B cell (primary cell): ENCODE measurements at regions not wholly inside any gene's neighbourhood (a gene's known extent, or its start where the extent isn't known, plus 50 kb on each side); places are given as distances from the start of the nearest gene placed in this dataset.

Experiments
- ATAC-seq: fragments of 200-7000 bp; cut with Tn5 transposase; one replicate; pipeline ENCODE4 v1.10.0; 2021; ENCODE audit warnings: low read depth, mild to moderate bottlenecking, moderate number of reproducible peaks, moderate library complexity
- CTCF ChIA-PET: fragments of 350-600 bp; sonication (Branson Sonifier 250); formaldehyde crosslinking; loops from one replicate; lab custom pipeline; 2021; ENCODE audit warnings: antibody characterized with exemption, inconsistent platforms; lab: Charles Lee
- POLR2A ChIA-PET: fragments of 350-600 bp; sonication (Branson Sonifier 250); formaldehyde crosslinking; loops from one replicate; lab custom pipeline; 2021; ENCODE audit warnings: antibody characterized with exemption; lab: Charles Lee
- DNase-seq: peaks from one replicate; pipeline ENCODE4 v3.0.0; 2013
- H2AFZ ChIP-seq: 2 replicates; pipeline ENCODE4 v1.6.1; 2012; ENCODE audit warnings: mild to moderate bottlenecking, low read depth, low read length; ENCODE audit not compliant: insufficient read depth, poor library complexity, severe bottlenecking
- H3K27ac ChIP-seq, 2 donors: 1 replicate in 1 of 2; 2 replicates in 1 of 2; pipeline ENCODE4 v1.5.1; 2012 to 2013; ENCODE audit warnings: low read length in 2 of 2, mild to moderate bottlenecking in 2 of 2, moderate library complexity in 1 of 2
- H3K27me3 ChIP-seq, 4 experiments: fragments of 200-600 bp in 1 of 4; sonication (generic) in 1 of 4; replicated peaks in 1 of 4; 1 replicate in 2 of 4; 2 replicates in 2 of 4; pipeline versions ENCODE4 v1.6.1 to v1.7.0; 2013 to 2016; ENCODE audit warnings: low read length in 3 of 4, mild to moderate bottlenecking in 2 of 4, mixed read lengths in 1 of 4, moderate library complexity in 1 of 4; ENCODE audit not compliant: insufficient read depth in 4 of 4, control insufficient read depth in 3 of 4; ENCODE audit errors: control extremely low read depth in 1 of 4
- H3K36me3 ChIP-seq, 2 experiments: replicated peaks in 1 of 2; 1 replicate in 1 of 2; 2 replicates in 1 of 2; pipeline versions ENCODE4 v1.6.1 to v1.7.1; 2013; ENCODE audit warnings: low read length in 1 of 2; ENCODE audit not compliant: insufficient read depth in 2 of 2, control insufficient read depth in 1 of 2; ENCODE audit errors: control extremely low read depth in 1 of 2, extremely low read depth in 1 of 2
- H3K4me1 ChIP-seq, 2 donors: fragments of 200-600 bp in 1 of 2; sonication (generic) in 1 of 2; 1 replicate in 1 of 2; 2 replicates in 1 of 2; pipeline versions ENCODE4 v1.5.1 to v1.6.1; 2013 to 2017; ENCODE audit warnings: low read length in 2 of 2; ENCODE audit not compliant: control insufficient read depth in 2 of 2, insufficient read depth in 2 of 2
- H3K4me2 ChIP-seq: replicated peaks from 2 replicates; pipeline ENCODE3; 2012; ENCODE audit warnings: mild to moderate bottlenecking, low read depth, low read length; ENCODE audit not compliant: poor library complexity, severe bottlenecking
- H3K4me3 ChIP-seq, 5 experiments: fragments of 200-600 bp in 1 of 5; sonication (generic) in 1 of 5; 1 replicate in 3 of 5; 2 replicates in 2 of 5; pipeline versions ENCODE4 v1.5.1 to v1.7.0; 2011 to 2016; ENCODE audit warnings: low read length in 4 of 5, mild to moderate bottlenecking in 4 of 5, low read depth in 2 of 5, control low read depth in 1 of 5, moderate library complexity in 1 of 5; ENCODE audit not compliant: insufficient read depth in 1 of 5; ENCODE audit errors: control extremely low read depth in 1 of 5, extremely low read depth in 1 of 5
- H3K79me2 ChIP-seq: fragments of 200-600 bp; sonication (generic); one replicate; pipeline ENCODE4 v1.6.0; 2016; ENCODE audit warnings: low read length; ENCODE audit not compliant: control insufficient read depth, insufficient read depth
- H3K9ac ChIP-seq: fragments of 200-600 bp; sonication (generic); 2 replicates; pipeline ENCODE4 v1.6.1; 2017; ENCODE audit warnings: mild to moderate bottlenecking, low read length, moderate library complexity
- H3K9me3 ChIP-seq, 3 donors: one replicate each; pipeline versions ENCODE4 v1.6.1 to v1.7.1; 2013; ENCODE audit warnings: low read length in 2 of 3; ENCODE audit not compliant: control insufficient read depth in 2 of 3, insufficient read depth in 1 of 3; ENCODE audit errors: control extremely low read depth in 1 of 3
- H4K20me1 ChIP-seq: 2 replicates; pipeline ENCODE4 v1.6.0; 2012; ENCODE audit warnings: mild to moderate bottlenecking, low read length; ENCODE audit not compliant: insufficient read depth, control insufficient read depth, poor library complexity, severe bottlenecking
- H3K27ac Mint-ChIP-seq: one replicate; pipeline ENCODE4 v1.8.0; 2021; ENCODE audit warnings: mixed read lengths
- H3K27me3 Mint-ChIP-seq: one replicate; pipeline ENCODE4 v1.8.0; 2021; ENCODE audit warnings: mixed read lengths
- H3K4me1 Mint-ChIP-seq: one replicate; pipeline ENCODE4 v1.8.0; 2021; ENCODE audit warnings: mixed read lengths
- H3K4me3 Mint-ChIP-seq: one replicate; pipeline ENCODE4 v1.8.0; 2021; ENCODE audit warnings: mixed read lengths
- H3K9me3 Mint-ChIP-seq: one replicate; pipeline ENCODE4 v1.8.0; 2022; ENCODE audit warnings: mixed read lengths; ENCODE audit not compliant: insufficient read depth
- EZH2 ChIP-seq: IDR thresholded peaks from 2 replicates; pipeline ENCODE4 v1.6.1; 2012; ENCODE audit warnings: borderline replicate concordance, low read depth, mild to moderate bottlenecking, moderate library complexity, low read length; ENCODE audit not compliant: insufficient read depth, poor library complexity, severe bottlenecking
- WGBS: methylation state at CpG from one replicate; pipeline ENCODE4 v1.1.5; 2013; ENCODE audit warnings: missing lambda C conversion rate; ENCODE audit not compliant: insufficient coverage; 5-methylcytosine and 5-hydroxymethylcytosine counted together
- intact Hi-C: fragments of 100-400 bp; cut with micrococcal nuclease; formaldehyde crosslinking; loops from one replicate; pipeline ENCODE4 v1.10.0; 2022
- TF ChIP-seq, protein P1 (sequence below): fragments of 200-600 bp; IDR thresholded peaks from one replicate; pipeline ENCODE4 v1.8.0; 2022; ENCODE audit warnings: antibody characterized with exemption, mild to moderate bottlenecking

DNA sequence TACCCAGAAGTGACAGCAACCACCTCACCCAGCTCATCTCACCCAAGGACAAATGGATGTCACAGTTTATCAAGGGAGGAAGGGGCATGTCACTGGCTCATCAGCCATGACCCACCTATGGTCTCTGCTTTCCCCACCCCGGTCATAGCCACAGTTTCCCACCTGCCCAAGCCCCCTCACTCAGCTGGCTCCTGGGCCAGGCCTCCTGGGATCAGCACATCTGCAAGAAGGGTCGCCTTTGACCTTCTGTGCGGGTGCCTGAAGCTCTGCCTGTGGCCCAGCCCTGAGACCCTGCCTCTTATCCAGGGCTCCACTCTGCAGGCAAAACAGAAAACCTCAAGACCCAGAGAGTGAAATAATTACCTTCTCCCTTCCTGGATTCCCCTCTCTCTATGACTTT lies 236.4 kb downstream of the BUD13 start:
- 76% methylated on average over 3 of the region's 3 CpGs for WGBS
- CTCF ChIA-PET: no interaction called here
- Histone ChIP-seq H3K4me3 (no peak overlapping the region), H3K4me2 (no peak overlapping the region), H3K4me1 (no peaks in the 10 kb centered on the region), H3K9me3 (peaks cover 0 to 15% (median 0%) of the 10 kb centered on the region in 3 donors), H3K79me2 (no peaks in the 10 kb centered on the region), H3K27ac (no peak overlapping the region), H3K36me3 (no peaks in the 10 kb centered on the region), H3K27me3 (peaks cover 0 to 6% (median 0%) of the 10 kb centered on the region in 4 experiments), H3K9ac (no peak overlapping the region), H4K20me1 (no peaks in the 10 kb centered on the region), H2AFZ (no peak overlapping the region)
- Mint-ChIP-seq H3K4me1 (no peaks in the 10 kb centered on the region), H3K4me3 (no peak overlapping the region), H3K27ac (no peak overlapping the region), H3K9me3 (no peaks in the 10 kb centered on the region), H3K27me3 (peaks cover 19% of the 10 kb centered on the region)
- intact Hi-C loops: no loop called here
- DNase-seq (no peak), ATAC-seq (no peak)
- no peak for TF ChIP-seq EZH2
- TF ChIP-seq, protein P1, sequence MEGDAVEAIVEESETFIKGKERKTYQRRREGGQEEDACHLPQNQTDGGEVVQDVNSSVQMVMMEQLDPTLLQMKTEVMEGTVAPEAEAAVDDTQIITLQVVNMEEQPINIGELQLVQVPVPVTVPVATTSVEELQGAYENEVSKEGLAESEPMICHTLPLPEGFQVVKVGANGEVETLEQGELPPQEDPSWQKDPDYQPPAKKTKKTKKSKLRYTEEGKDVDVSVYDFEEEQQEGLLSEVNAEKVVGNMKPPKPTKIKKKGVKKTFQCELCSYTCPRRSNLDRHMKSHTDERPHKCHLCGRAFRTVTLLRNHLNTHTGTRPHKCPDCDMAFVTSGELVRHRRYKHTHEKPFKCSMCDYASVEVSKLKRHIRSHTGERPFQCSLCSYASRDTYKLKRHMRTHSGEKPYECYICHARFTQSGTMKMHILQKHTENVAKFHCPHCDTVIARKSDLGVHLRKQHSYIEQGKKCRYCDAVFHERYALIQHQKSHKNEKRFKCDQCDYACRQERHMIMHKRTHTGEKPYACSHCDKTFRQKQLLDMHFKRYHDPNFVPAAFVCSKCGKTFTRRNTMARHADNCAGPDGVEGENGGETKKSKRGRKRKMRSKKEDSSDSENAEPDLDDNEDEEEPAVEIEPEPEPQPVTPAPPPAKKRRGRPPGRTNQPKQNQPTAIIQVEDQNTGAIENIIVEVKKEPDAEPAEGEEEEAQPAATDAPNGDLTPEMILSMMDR: no peak
- POLR2A ChIA-PET: no interaction called here

DNA sequence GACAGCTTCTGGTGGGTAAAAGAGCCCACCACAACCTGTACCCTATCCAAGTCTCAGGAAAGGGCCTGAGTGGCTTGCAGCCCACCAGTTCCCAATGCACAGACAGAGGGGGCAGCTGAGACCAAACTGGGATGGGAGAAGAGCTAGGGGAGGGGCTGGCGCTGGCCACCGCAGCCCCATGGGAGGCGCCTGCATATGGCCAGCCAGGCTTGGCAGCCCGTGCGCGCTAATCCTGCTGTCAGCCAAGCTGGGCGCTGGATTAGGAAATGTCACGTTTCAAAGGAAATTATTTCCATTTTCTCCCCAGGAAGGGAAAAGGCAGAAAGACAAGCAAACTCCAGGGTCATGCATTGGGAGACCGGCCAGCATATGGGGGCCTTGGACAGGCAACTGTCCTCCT lies 236.8 kb downstream of the BUD13 start:
- ATAC-seq: no peak
- CTCF ChIA-PET: no interaction called here

More for the DNA sequence above, 236.8 kb downstream of the BUD13 start:
- no peak overlapping the region for H3K27ac Mint-ChIP-seq
- intact Hi-C loops: no loop called here
- Histone ChIP-seq H3K36me3 (no peaks in the 10 kb centered on the region), H4K20me1 (no peaks in the 10 kb centered on the region), H3K4me1 (no peaks in the 10 kb centered on the region), H3K4me2 (no peak overlapping the region), H3K4me3 (no peak overlapping the region), H2AFZ (no peak overlapping the region), H3K9ac (no peak overlapping the region), H3K27me3 (peaks cover 0 to 6% (median 0%) of the 10 kb centered on the region in 4 experiments), H3K27ac (no peak overlapping the region), H3K9me3 (peaks cover 0 to 17% (median 0%) of the 10 kb centered on the region in 3 donors), H3K79me2 (no peaks in the 10 kb centered on the region)
- TF ChIP-seq, protein P1: no peak
- no peak for TF ChIP-seq EZH2
- DNase-seq: no peak
- POLR2A ChIA-PET: no interaction called here
- H3K4me1 Mint-ChIP-seq: no peaks in the 10 kb centered on the region
- peaks cover 1% of the 10 kb centered on the region for H3K9me3 Mint-ChIP-seq
- peaks cover 22% of the 10 kb centered on the region for H3K27me3 Mint-ChIP-seq
- H3K4me3 Mint-ChIP-seq: no peak overlapping the region
- WGBS: 74% methylated on average over 8 of the region's 9 CpGs
